NB4 (cell line): ENCODE measurements at regions not wholly inside any gene's neighbourhood (a gene's known extent, or its start where the extent isn't known, plus 50 kb on each side); places are given as distances from the start of the nearest gene placed in this dataset.

Experiments
- CTCF ChIP-seq: IDR thresholded peaks from one replicate; pipeline ENCODE4 v1.5.1; 2012; ENCODE audit warnings: low read depth, low read length
- MAX ChIP-seq: IDR thresholded peaks from 2 replicates; pipeline ENCODE4 v1.6.1; 2011; ENCODE audit warnings: low read depth, low read length
- MYC ChIP-seq: IDR thresholded peaks from 2 replicates; pipeline ENCODE4 v1.6.1; 2011; ENCODE audit warnings: low read depth, low read length
- POLR2A ChIP-seq: IDR thresholded peaks from 2 replicates; pipeline ENCODE4 v1.6.1; 2011; ENCODE audit warnings: mild to moderate bottlenecking; ENCODE audit not compliant: insufficient read length; ENCODE audit errors: extremely low read depth

GRCh38 chr4:28490669-28491068 is 1630.0 kb downstream of the STIM2 start:
- TF ChIP-seq POLR2A (no peak), CTCF (no peak), MAX (no peak), MYC (no peak)
